IPS-NIHi11 (cell line): ENCODE measurements at regions not wholly inside any gene's neighbourhood (a gene's known extent, or its start where the extent isn't known, plus 50 kb on each side); places are given as distances from the start of the nearest gene placed in this dataset.
"Not testable (repeated sequence)": the region's sequence is repeated elsewhere in the genome, so short reads cannot be mapped to it uniquely, and the experiment has no call there.

ENCODE experiments used
- DNase-seq: peaks from one replicate; pipeline ENCODE4 v3.0.0; 2012; ENCODE audit warnings: mixed read lengths, low spot score

DNA sequence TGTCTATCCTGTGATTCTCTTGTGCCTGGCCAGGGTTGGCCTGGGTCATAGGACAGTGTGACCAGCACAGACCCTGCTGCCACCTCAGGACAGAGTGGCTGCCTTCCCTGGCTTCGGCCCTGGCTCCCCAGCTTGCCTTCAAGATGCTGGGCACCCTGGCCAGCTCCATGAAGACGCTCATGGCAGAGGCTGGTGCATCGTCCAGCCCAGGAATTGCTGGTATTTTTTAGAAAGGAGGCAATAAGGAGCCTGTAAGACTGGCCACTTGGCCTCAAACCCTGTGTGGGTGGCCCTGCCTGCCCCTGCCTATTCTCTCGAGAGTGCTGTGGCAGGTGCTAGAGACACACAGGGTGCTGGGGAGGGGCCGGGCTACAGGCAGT, 70.4 kb upstream of the ACTRT2 start:
- no peak for DNase-seq

DNA sequence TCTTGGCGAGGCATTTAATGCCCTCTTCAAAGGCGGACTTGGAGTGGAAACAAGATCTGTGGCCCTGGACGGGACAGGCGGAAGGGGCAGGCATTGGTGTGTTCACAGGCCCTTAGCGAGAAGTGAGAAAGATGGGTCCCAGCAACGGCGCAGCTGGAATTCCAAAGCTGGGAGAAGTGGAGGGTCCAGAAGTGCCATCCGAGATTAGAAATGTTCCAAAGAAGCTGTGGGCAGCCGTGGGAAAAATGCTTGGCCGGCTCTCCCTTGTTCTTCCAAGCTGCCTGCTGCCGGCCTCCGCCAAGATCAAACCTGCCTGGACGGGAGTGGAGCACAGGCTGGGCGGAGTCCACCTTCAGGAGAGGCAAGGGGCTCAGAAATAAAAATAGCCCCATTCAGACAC, 69.4 kb upstream of the ACTRT2 start:
- DNase-seq: no peak

DNA sequence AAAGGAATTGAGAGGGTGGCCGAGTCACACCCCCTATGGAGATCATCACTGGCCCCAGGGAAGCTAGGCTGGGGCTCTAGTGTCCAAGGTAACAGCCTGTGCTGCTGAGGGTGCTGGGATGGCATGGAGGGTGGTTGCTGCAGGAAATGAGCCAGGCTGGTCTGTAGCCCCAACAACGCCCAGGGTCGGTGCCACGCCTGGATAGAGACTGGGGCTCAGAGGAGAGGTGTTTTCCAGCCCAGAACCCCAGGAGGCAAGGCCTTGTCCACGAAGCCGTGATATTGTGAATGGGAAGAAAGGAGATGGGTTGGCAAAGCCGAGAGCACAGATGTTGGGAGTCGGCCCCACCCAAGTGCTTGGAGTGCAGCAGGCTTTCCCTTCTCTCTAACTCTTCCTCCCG, 68.9 kb upstream of the ACTRT2 start:
- no peak for DNase-seq

DNA sequence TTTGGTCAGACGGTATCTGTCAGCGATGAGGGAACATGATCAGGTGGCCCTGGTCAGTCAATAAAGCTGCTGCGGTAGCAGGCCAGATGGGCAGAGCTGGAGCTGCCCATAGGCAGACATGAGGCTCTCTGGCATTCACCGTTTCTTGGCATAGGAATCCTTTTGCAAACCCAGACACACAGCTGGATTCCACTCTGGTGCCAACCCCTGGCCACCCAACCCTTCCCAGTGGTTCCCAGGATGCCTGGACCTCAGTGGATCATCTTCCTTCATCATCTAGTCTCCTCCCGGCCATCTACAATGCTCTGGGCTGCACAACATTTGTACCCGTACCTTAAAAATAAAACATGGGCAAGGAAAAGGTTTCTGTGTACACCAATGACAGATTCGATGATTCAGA, 68.3 kb upstream of the ACTRT2 start:
- DNase-seq: no peak

- DNase-seq: no peak
Observed at GRCh38 chr1:2953688-2954285, 67.5 kb upstream of the ACTRT2 start.

- DNase-seq: no peak
Observed at GRCh38 chr1:2955652-2956051, 65.6 kb upstream of the ACTRT2 start.

GRCh38 chr1:2956576-2956975, 64.7 kb upstream of the ACTRT2 start:
- no peak for DNase-seq

- no peak for DNase-seq
Observed at GRCh38 chr1:2957329-2957728, 63.9 kb upstream of the ACTRT2 start.

GRCh38 chr1:2959881-2960280, 61.4 kb upstream of the ACTRT2 start:
- DNase-seq: not testable (repeated sequence)

GRCh38 chr1:2961081-2961480, 60.2 kb upstream of the ACTRT2 start:
- no peak for DNase-seq

DNA sequence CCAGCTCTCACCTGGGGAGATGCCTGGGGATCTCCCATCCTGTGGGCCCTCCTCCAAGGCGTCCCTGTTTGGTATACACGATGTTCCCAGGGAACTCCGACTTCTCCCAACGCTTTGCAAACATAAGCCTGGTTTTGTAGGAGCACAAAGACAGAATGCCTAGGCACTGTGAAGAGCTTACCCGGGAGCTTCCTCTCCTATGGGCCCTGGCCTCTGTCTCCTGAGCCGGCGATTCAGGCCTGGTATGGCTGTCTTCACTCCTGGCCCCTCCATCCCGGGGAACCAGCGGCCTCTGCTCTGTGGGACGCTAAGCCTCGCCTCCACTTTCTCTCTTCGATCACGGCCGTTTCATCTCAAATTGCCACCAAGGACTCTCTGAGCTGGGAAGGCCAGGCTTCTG, 59.6 kb upstream of the ACTRT2 start:
- DNase-seq: no peak

- DNase-seq: no peak
Observed at GRCh38 chr1:2962061-2962460, 59.2 kb upstream of the ACTRT2 start.

- DNase-seq: no peak
Observed at GRCh38 chr1:2962541-2962940, 58.7 kb upstream of the ACTRT2 start.

DNA sequence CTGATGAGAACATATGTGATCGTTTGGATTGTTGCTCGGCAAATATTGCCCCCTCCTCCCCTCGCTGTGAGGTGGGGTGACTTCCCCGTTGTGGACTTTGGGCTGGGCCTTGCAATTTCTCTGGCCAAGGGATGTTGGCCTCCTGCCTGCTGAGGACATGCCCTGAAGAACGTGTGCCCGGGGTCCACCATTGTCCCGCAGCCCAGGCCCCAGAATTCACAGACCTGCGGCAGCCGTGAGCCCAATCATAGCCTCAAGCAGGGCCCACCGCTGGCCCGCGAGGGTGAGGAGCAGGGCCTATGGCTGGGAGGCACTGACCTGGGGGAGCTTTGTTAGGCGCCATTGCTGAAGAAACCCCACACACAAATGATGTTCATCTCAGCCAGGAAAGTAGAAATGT, 58.3 kb upstream of the ACTRT2 start:
- DNase-seq: no peak

DNA sequence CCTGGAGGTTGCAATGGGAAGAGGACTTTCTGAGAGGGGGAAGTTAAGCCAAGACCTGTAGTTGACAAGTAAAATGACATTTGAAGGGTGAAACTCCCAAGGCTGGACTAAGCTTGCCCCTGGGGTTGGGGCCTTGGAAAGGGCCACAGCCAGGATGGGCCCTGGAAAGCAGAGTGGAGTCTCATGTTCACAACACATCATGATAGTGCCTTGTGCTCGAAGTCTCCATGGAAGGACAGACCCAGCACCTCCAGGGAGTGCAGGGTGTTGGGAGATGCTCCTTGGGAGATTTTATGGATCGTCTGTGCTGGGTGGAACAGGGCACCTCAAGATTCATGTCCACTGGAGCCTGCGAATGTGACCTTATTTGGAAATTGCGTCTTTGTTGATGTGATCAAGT, 55.6 kb upstream of the ACTRT2 start:
- no peak for DNase-seq

GRCh38 chr1:2966449-2967328, 54.6 kb upstream of the ACTRT2 start:
- DNase-seq: no peak

DNA sequence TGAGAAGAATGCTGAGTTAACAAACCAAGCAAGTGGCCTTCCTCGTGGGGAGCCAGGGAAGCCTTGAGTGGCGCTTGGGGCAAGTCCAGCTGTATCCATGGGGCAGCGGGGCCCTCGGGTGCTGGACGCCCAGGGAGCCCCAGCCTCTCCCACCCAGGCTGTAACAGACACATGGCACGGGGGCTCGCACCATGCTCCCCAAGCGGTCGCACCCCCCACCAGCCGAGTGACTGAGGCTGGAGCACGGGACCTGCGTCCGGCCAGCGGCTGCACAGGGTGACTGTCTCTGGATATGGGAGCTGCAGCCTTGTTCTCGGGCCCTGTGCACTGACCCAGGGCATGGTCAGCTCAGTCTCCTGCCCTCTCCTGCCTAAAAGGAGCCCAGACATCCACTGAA, 53.9 kb upstream of the ACTRT2 start:
- DNase-seq: no peak

DNA sequence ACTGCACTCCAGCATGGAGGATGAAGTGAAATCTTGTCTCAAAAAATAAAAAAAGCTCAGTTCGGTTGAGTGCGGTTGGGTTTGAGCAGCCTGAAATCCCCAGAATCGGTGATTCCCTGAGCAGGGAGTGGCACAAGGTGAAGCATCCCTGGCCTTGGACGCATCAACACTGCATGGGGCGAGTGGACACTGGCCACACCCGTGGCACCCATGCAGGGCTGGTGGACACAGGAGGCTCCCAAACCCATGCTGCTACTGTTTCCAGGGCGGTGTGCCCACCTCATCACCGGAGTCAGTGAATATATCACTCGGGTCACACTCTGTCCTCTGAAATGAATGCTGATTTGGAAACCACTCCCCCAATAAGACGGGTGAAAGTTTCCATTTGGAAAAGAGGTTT, 53.4 kb upstream of the ACTRT2 start:
- DNase-seq: no peak

- no peak for DNase-seq
Observed at GRCh38 chr1:2968471-2968881, 52.8 kb upstream of the ACTRT2 start.

- no peak for DNase-seq
Observed at GRCh38 chr1:2969011-2969844, 52.0 kb upstream of the ACTRT2 start.

DNA sequence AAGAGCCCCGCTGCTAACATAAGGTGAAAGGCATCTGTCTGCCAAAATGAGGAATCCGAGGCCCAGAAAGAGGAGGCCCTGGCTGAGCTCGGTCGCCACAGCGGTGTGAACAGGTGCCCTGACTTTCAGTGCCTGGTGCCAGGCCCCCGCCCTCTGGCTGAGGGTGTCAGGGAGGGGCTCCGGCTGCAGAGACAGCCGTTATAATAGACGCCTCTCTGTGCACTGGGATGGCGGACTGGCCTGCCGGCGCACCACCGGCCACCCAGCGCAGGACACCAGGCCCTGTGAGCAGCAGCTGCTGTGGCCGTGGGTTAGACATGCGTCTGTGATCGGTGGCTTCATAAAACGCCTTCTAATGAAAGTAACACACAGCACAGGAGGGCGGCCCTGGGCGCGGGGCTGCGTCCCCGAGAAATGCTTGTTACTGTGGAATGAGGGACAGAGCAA, 51.4 kb upstream of the ACTRT2 start:
- DNase-seq: no peak

GRCh38 chr1:2970311-2971071, 50.8 kb upstream of the ACTRT2 start:
- DNase-seq: no peak
